ENCODE measurements at regions not wholly inside any gene's neighbourhood (a gene's known extent, or its start where the extent isn't known, plus 50 kb on each side); places are given as distances from the start of the nearest gene placed in this dataset.

DNA sequence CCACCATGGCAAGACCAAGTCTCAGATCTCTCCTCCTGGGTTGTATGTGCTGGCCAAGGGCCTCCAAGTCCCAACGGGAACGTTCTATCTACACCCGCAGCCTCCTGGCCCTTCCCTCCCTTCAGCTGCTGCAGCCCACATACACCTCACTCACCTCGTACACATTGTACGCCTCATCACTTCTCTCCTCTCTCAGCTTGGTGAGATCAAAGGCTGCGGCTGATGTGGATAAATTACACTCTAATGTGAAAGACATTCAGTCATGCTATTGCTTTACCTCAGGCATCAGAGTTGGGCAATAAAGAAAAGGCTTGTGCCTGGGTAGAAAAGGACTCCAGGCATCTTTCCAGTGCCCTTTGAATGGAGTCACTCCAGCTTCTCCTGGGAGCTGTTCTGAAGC lies 135.3 kb upstream of the FOXQ1 start:
- TF ChIP-seq, protein P1, sequence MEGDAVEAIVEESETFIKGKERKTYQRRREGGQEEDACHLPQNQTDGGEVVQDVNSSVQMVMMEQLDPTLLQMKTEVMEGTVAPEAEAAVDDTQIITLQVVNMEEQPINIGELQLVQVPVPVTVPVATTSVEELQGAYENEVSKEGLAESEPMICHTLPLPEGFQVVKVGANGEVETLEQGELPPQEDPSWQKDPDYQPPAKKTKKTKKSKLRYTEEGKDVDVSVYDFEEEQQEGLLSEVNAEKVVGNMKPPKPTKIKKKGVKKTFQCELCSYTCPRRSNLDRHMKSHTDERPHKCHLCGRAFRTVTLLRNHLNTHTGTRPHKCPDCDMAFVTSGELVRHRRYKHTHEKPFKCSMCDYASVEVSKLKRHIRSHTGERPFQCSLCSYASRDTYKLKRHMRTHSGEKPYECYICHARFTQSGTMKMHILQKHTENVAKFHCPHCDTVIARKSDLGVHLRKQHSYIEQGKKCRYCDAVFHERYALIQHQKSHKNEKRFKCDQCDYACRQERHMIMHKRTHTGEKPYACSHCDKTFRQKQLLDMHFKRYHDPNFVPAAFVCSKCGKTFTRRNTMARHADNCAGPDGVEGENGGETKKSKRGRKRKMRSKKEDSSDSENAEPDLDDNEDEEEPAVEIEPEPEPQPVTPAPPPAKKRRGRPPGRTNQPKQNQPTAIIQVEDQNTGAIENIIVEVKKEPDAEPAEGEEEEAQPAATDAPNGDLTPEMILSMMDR (IDR thresholded peaks at IDR 0.05), result no peak
- no peak for TF ChIP-seq POLR2A (IDR thresholded peaks at IDR 0.05)
- no peak for TF ChIP-seq POLR2AphosphoS5 (IDR thresholded peaks at IDR 0.05)
- TF ChIP-seq EP300 (IDR thresholded peaks at IDR 0.05), result no peak
